ENCODE measurements at regions not wholly inside any gene's neighbourhood (a gene's known extent, or its start where the extent isn't known, plus 50 kb on each side); places are given as distances from the start of the nearest gene placed in this dataset.
A peak's percentile ranks its signal among the peaks of the same experiment; 100 is the strongest.

DNA sequence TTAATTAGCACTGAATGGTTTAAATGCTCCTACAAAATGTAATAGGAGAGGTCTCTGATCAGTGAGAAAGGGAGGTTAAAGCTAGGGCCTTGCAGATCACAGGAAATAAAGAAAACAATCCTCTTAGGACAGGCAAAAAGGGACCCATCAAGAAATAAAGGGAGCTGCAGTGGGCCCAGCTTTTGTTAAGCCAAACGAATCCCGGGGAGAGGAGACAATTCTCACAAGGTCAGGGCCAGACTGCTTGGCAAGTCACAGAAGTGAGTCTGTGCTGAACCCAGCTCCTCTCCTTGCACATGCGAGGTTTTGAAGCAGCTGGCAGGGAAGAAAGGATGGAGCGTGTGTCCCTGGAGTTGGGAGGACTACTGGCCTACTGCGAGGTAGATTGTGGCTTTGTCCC lies 285.8 kb downstream of the COG6 start:
- Mint-ChIP-seq H3K9me3 (ENCODE audit: low read depth) (no peaks in the 10 kb centered on the region), H3K36me3 (ENCODE audit: insufficient read depth) (no peaks in the 10 kb centered on the region), H3K4me1 (ENCODE audit: low read depth) (no peaks in the 10 kb centered on the region), H3K4me3 (ENCODE audit: low read depth) (no peak overlapping the region), H3K27me3 (peaks cover 6% of the 10 kb centered on the region), H3K27ac (no peak overlapping the region)
- TF ChIP-seq, protein P1, sequence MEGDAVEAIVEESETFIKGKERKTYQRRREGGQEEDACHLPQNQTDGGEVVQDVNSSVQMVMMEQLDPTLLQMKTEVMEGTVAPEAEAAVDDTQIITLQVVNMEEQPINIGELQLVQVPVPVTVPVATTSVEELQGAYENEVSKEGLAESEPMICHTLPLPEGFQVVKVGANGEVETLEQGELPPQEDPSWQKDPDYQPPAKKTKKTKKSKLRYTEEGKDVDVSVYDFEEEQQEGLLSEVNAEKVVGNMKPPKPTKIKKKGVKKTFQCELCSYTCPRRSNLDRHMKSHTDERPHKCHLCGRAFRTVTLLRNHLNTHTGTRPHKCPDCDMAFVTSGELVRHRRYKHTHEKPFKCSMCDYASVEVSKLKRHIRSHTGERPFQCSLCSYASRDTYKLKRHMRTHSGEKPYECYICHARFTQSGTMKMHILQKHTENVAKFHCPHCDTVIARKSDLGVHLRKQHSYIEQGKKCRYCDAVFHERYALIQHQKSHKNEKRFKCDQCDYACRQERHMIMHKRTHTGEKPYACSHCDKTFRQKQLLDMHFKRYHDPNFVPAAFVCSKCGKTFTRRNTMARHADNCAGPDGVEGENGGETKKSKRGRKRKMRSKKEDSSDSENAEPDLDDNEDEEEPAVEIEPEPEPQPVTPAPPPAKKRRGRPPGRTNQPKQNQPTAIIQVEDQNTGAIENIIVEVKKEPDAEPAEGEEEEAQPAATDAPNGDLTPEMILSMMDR (IDR thresholded peaks at IDR 0.05; ENCODE audit: unreplicated experiment) = no peak
- no peak for DNase-seq (ENCODE audit: low spot score, unreplicated experiment)

DNA sequence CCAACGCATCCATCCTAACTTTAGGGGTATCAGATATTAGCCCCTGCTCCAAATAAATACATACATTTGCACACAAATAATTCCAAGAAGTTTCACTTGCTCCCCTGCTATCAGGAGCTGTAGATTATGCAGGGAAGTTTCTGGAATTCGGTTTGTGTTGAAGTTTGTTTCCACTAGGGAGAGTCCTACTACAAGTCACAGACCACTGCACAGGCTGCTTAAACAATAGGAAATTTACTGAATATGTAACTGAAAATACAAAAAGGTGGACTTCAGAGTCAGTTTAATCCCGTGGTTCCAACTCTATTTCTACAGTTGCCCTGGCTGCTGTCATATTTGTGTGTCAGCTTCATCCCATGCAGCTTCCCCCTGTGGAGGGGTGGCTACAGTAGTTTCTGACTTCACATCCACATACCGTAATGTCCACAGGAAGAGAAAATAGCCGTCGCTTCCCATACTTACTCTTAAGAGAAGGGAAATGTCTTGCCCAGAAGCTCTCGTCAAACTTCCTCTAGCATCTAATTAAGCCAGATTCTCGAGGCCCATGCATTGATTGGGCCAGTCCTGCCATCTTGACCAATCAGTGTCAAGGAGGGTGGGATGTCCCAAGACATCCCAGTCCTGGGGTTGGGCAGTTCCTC lies 286.6 kb downstream of the COG6 start:
- peaks cover 6% of the 10 kb centered on the region for H3K27me3 Mint-ChIP-seq
- TF ChIP-seq, protein P1 (IDR thresholded peaks at IDR 0.05; ENCODE audit: unreplicated experiment) = no peak
- H3K4me3 Mint-ChIP-seq (ENCODE audit: low read depth) = no peak overlapping the region
- no peaks in the 10 kb centered on the region for H3K4me1 Mint-ChIP-seq (ENCODE audit: low read depth)
- no peaks in the 10 kb centered on the region for H3K9me3 Mint-ChIP-seq (ENCODE audit: low read depth)
- no peak overlapping the region for H3K27ac Mint-ChIP-seq
- H3K36me3 Mint-ChIP-seq (ENCODE audit: insufficient read depth) = no peaks in the 10 kb centered on the region
- no peak for DNase-seq (ENCODE audit: low spot score, unreplicated experiment)

DNA sequence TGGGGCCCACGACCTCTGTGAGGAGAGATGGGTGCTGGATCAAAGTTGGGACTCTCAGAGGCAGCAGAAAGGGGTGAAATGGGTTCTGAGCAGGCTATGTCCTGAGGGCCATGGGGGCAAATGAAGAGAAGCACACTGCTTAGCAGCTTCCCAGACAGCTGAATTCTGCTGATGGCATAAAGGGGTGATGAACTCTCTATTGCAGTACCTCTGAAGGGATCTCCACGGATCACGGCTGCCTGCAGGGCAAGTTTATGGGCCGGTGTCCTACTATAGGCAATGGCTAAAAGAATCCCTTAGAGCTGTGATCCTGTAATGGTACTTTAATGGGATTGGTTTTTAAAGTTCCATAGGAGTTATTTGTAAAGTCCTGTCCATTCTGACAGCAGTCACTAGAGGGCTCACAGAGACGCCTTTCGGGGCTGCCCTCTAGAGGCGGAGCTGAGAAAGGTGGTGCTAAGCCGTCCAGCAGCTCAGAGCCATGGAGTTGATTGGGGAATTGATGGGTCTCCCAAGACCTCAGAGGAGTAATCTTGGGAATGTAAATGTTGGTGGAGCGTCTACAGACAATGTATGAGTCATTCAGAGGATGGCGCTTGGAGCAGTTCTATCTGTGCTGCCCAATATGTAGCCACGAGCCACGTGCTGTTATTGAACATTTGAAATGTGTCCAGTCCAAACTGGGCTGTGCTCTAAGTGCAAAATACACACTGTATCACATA lies 287.3 kb downstream of the COG6 start:
- Mint-ChIP-seq H3K27me3 (peaks cover 6% of the 10 kb centered on the region), H3K4me1 (ENCODE audit: low read depth) (no peaks in the 10 kb centered on the region), H3K36me3 (ENCODE audit: insufficient read depth) (no peaks in the 10 kb centered on the region), H3K9me3 (ENCODE audit: low read depth) (no peaks in the 10 kb centered on the region), H3K27ac (no peak overlapping the region), H3K4me3 (ENCODE audit: low read depth) (no peak overlapping the region)
- DNase-seq (ENCODE audit: low spot score, unreplicated experiment) = peak; percentile 41
- TF ChIP-seq, protein P1 (IDR thresholded peaks at IDR 0.05; ENCODE audit: unreplicated experiment) = peak; percentile 95

DNA sequence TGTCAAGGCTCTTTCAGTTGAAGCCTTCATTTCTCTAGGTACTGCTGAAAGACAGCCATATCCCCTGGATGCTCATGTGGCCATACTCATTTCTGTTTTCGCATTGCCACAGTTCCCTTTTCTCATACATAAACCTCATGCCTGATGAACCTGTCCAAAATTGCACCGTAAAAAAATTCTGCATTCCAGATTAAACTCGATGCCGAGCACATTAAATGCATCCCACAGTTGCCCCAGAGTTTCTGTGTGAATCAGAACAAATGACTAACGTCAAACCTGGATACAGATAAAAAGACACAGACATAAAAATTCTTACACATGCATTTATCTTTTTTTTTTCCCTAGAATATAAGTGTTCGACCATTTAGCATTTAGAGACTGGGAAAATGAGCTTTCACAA lies 288.2 kb downstream of the COG6 start:
- no peaks in the 10 kb centered on the region for H3K4me1 Mint-ChIP-seq (ENCODE audit: low read depth)
- no peak for DNase-seq (ENCODE audit: low spot score, unreplicated experiment)
- no peaks in the 10 kb centered on the region for H3K36me3 Mint-ChIP-seq (ENCODE audit: insufficient read depth)
- H3K4me3 Mint-ChIP-seq (ENCODE audit: low read depth) = no peak overlapping the region
- TF ChIP-seq, protein P1 (IDR thresholded peaks at IDR 0.05; ENCODE audit: unreplicated experiment) = no peak
- H3K9me3 Mint-ChIP-seq (ENCODE audit: low read depth) = no peaks in the 10 kb centered on the region
- no peak overlapping the region for H3K27ac Mint-ChIP-seq
- H3K27me3 Mint-ChIP-seq = peaks cover 6% of the 10 kb centered on the region

DNA sequence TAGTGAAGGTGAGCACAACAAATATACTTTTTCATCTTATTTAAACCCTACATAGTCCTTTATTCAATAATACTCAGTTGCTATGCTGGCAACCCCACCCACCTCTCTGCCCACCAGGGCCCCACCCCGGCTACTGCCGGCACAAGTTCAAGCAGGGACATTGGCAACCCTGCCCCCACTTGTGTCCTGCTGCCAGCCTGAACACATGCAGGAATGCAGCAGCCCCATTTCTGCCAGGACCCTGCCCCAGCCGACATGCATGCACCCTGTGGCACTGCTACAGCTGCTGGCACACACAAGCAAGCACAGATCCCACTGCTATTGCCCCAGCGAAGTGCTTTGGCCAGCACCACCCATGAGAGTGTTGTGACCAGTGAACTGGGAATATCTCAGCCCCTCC lies 289.8 kb downstream of the COG6 start:
- no peaks in the 10 kb centered on the region for H3K9me3 Mint-ChIP-seq (ENCODE audit: low read depth)

More for the DNA sequence above, 289.8 kb downstream of the COG6 start:
- TF ChIP-seq, protein P1 (IDR thresholded peaks at IDR 0.05; ENCODE audit: unreplicated experiment) = no peak
- DNase-seq (ENCODE audit: low spot score, unreplicated experiment) = no peak
- Mint-ChIP-seq H3K4me3 (ENCODE audit: low read depth) (no peak overlapping the region), H3K36me3 (ENCODE audit: insufficient read depth) (no peaks in the 10 kb centered on the region), H3K27me3 (peaks cover 6% of the 10 kb centered on the region), H3K4me1 (ENCODE audit: low read depth) (no peaks in the 10 kb centered on the region), H3K27ac (no peak overlapping the region)
